Body of pancreas (tissue), 4 donors: ENCODE measurements at regions not wholly inside any gene's neighbourhood (a gene's known extent, or its start where the extent isn't known, plus 50 kb on each side); places are given as distances from the start of the nearest gene placed in this dataset.

Source experiments
- CTCF ChIP-seq, 7 experiments: fragments of 450-650 bp in 4 of 7; fragments of 200-600 bp in 3 of 7; sonication (generic) in 3 of 7; IDR thresholded peaks; one replicate each; pipeline ENCODE4 v1.5.1; 2016 to 2019; ENCODE audit warnings: antibody characterized with exemption in 7 of 7
- POLR2A ChIP-seq, 3 donors: fragments of 450-650 bp; IDR thresholded peaks; one replicate each; pipeline ENCODE4 v1.6.1; 2016; ENCODE audit warnings: antibody characterized with exemption in 3 of 3, mild to moderate bottlenecking in 2 of 3

- TF ChIP-seq POLR2A (IDR thresholded peaks at IDR 0.05): no peak
- no peak for TF ChIP-seq CTCF (IDR thresholded peaks at IDR 0.05)
These were observed 81.9 kb upstream of the TOPAZ1 start for GRCh38 chr3:44159696-44160300.
